Caco-2 (cell line): ENCODE measurements at regions not wholly inside any gene's neighbourhood (a gene's known extent, or its start where the extent isn't known, plus 50 kb on each side); places are given as distances from the start of the nearest gene placed in this dataset.

Source experiments
- BruUV-seq: library from RNA; stranded (reverse); fragments of 400-500 nt; replicated peaks from 2 replicates; lab custom pipeline; 2021; lab: Mats Ljungman, UMichigan
- CTCF ChIA-PET: fragments of 300-600 bp; sonication (Branson Sonifier 250); formaldehyde crosslinking; loops from one replicate; lab custom pipeline; 2022; ENCODE audit warnings: antibody characterized with exemption; lab: Charles Lee
- POLR2A ChIA-PET: fragments of 300-600 bp; sonication (Branson Sonifier 250); formaldehyde crosslinking; loops from one replicate; lab custom pipeline; 2022; ENCODE audit warnings: antibody characterized with exemption; lab: Charles Lee
- DNase-seq, 2 experiments: peaks; one replicate each; pipeline versions ENCODE4 v3.0.0 to v3.0.0-alpha.2; 2020 to 2022
- H3K27me3 ChIP-seq: replicated peaks from 2 replicates; pipeline ENCODE4 v1.6.0; 2011; ENCODE audit warnings: low read length; ENCODE audit not compliant: control insufficient read depth, insufficient read depth
- H3K36me3 ChIP-seq: 2 replicates; pipeline ENCODE4 v1.5.1; 2011; ENCODE audit warnings: low read length; ENCODE audit not compliant: control insufficient read depth, insufficient read depth
- H3K4me1 ChIP-seq: fragments of 250-450 bp; sonication (Bioruptor Pico); 2 replicates; pipeline ENCODE4 v1.5.1; 2020; ENCODE audit warnings: mild to moderate bottlenecking
- H3K4me3 ChIP-seq: 2 replicates; pipeline ENCODE4 v1.5.1; 2011; ENCODE audit warnings: low read depth, mild to moderate bottlenecking, control low read depth, low read length
- H3K9me3 ChIP-seq: fragments of 250-450 bp; sonication (Bioruptor Pico); 2 replicates; pipeline ENCODE4 v1.5.1; 2020; ENCODE audit warnings: mild to moderate bottlenecking, moderate library complexity
- H3K27ac Mint-ChIP-seq: one replicate; pipeline ENCODE4 v1.8.0; 2022; ENCODE audit warnings: mixed read lengths; ENCODE audit not compliant: unreplicated experiment
- H3K27me3 Mint-ChIP-seq: one replicate; pipeline ENCODE4 v1.8.0; 2022; ENCODE audit warnings: mixed read lengths; ENCODE audit not compliant: insufficient read depth, unreplicated experiment
- H3K36me3 Mint-ChIP-seq: one replicate; pipeline ENCODE4 v1.8.0; 2022; ENCODE audit warnings: mild to moderate bottlenecking, mixed read lengths; ENCODE audit not compliant: insufficient read depth, unreplicated experiment
- H3K4me1 Mint-ChIP-seq: one replicate; pipeline ENCODE4 v1.8.0; 2022; ENCODE audit warnings: low read depth, mixed read lengths; ENCODE audit not compliant: unreplicated experiment
- H3K4me3 Mint-ChIP-seq: one replicate; pipeline ENCODE4 v1.8.0; 2022; ENCODE audit warnings: mild to moderate bottlenecking, moderate library complexity, mixed read lengths; ENCODE audit not compliant: unreplicated experiment
- H3K9me3 Mint-ChIP-seq: one replicate; pipeline ENCODE4 v1.8.0; 2022; ENCODE audit warnings: mixed read lengths; ENCODE audit not compliant: unreplicated experiment
- CTCF ChIP-seq, 2 experiments: fragments of 200-600 bp in 1 of 2; IDR thresholded peaks; 1 replicate in 1 of 2; 2 replicates in 1 of 2; pipeline versions ENCODE4 v1.5.1 to v1.8.0; 2011 to 2022; ENCODE audit warnings: antibody characterized with exemption in 1 of 2, control low read depth in 1 of 2, inconsistent platforms in 1 of 2, low read depth in 1 of 2, low read length in 1 of 2, mild to moderate bottlenecking in 1 of 2, moderate library complexity in 1 of 2; ENCODE audit not compliant: insufficient read depth in 1 of 2, severe bottlenecking in 1 of 2, unreplicated experiment in 1 of 2
- intact Hi-C: fragments of 100-400 bp; cut with micrococcal nuclease; formaldehyde crosslinking; loops from one replicate; pipeline ENCODE4 v1.10.0; 2022; ENCODE audit not compliant: unreplicated experiment

GRCh38 chr2:217555081-217555876 is 447.5 kb downstream of the TNS1 start:
- peaks cover 34% of the 10 kb centered on the region for H3K4me1 ChIP-seq
- H3K4me3 Mint-ChIP-seq: no peak overlapping the region
- H3K36me3 Mint-ChIP-seq: peaks cover 5% of the 10 kb centered on the region
- H3K27ac Mint-ChIP-seq: no peak overlapping the region
- no peak for DNase-seq
- no peak for TF ChIP-seq CTCF (IDR thresholded peaks at IDR 0.05; ENCODE audit: insufficient read depth in 1 of 2, low read depth in 1 of 2, low read length in 1 of 2, severe bottlenecking in 1 of 2, unreplicated experiment in 1 of 2)
- BruUV-seq: no TSS peak
- H3K9me3 Mint-ChIP-seq: peaks cover 19% of the 10 kb centered on the region
- H3K36me3 ChIP-seq: no peaks in the 10 kb centered on the region
- intact Hi-C loops: no loop called here
- H3K9me3 ChIP-seq: no peaks in the 10 kb centered on the region; the same call in none of the 2 replicates
- ChIA-PET POLR2A (no interaction called here), CTCF (no interaction called here)
- H3K27me3 ChIP-seq: no peaks in the 10 kb centered on the region
- H3K4me1 Mint-ChIP-seq: peaks cover 41% of the 10 kb centered on the region
- H3K27me3 Mint-ChIP-seq: no peaks in the 10 kb centered on the region
- H3K4me3 ChIP-seq: no peak overlapping the region

GRCh38 chr2:217553679-217554078 is 449.1 kb downstream of the TNS1 start:
- Histone ChIP-seq H3K4me1 (peaks cover 34% of the 10 kb centered on the region), H3K4me3 (no peak overlapping the region), H3K9me3 (no peaks in the 10 kb centered on the region; the same call in 1 of the 2 replicates), H3K36me3 (no peaks in the 10 kb centered on the region), H3K27me3 (no peaks in the 10 kb centered on the region)
- peaks cover 41% of the 10 kb centered on the region for H3K4me1 Mint-ChIP-seq
- BruUV-seq: no TSS peak
- TF ChIP-seq CTCF (IDR thresholded peaks at IDR 0.05; ENCODE audit: insufficient read depth in 1 of 2, low read depth in 1 of 2, low read length in 1 of 2, severe bottlenecking in 1 of 2, unreplicated experiment in 1 of 2): no peak
- peaks cover 19% of the 10 kb centered on the region for H3K9me3 Mint-ChIP-seq
- peaks cover 5% of the 10 kb centered on the region for H3K36me3 Mint-ChIP-seq
- no peaks in the 10 kb centered on the region for H3K27me3 Mint-ChIP-seq
- no peak for DNase-seq
- ChIA-PET CTCF (no interaction called here), POLR2A (no interaction called here)
- H3K4me3 Mint-ChIP-seq: no peak overlapping the region
- intact Hi-C loops: loop anchor here (2.0 kb wide), 1 partner anchor 97 kb away; no protein-coding TSS in a partner anchor
- peak overlapping the region; percentile 74 for H3K27ac Mint-ChIP-seq

DNA sequence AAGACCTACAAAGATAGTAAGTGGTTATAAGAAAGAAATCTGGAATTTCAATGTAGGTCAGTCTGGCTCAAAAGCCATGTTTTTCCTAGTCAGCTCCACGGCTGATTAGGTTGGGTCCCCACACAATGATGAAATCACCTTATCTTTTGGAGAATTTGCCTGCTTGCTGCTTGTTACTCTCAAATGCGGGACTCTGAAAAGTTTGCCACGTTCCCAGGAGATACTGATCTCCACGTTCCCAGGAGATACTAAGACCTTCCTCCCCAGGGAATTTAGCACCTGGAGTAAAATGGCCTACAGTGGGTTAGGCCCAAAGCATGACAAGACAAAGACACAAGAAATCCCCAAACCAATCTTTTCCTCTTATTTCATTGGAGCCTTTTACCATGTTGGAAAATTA is 449.6 kb downstream of the TNS1 start:
- CTCF ChIA-PET: no interaction called here
- H3K27me3 Mint-ChIP-seq: no peaks in the 10 kb centered on the region
- Histone ChIP-seq H3K4me1 (peaks cover 34% of the 10 kb centered on the region), H3K4me3 (no peak overlapping the region), H3K36me3 (no peaks in the 10 kb centered on the region), H3K9me3 (no peaks in the 10 kb centered on the region; the same call in 1 of the 2 replicates), H3K27me3 (no peaks in the 10 kb centered on the region)
- TF ChIP-seq CTCF (IDR thresholded peaks at IDR 0.05; ENCODE audit: insufficient read depth in 1 of 2, low read depth in 1 of 2, low read length in 1 of 2, severe bottlenecking in 1 of 2, unreplicated experiment in 1 of 2): no peak
- peaks cover 5% of the 10 kb centered on the region for H3K36me3 Mint-ChIP-seq
- no TSS peak for BruUV-seq
- no peak overlapping the region for H3K4me3 Mint-ChIP-seq
- H3K9me3 Mint-ChIP-seq: peaks cover 19% of the 10 kb centered on the region
- H3K4me1 Mint-ChIP-seq: peaks cover 41% of the 10 kb centered on the region
- peak overlapping the region; percentile 82 for H3K27ac Mint-ChIP-seq
- no peak for DNase-seq
- intact Hi-C loops: loop anchor here (2.0 kb wide), 1 partner anchor 98 kb away; no protein-coding TSS in a partner anchor
- POLR2A ChIA-PET: no interaction called here
